SK-N-SH (cell line): ENCODE measurements at regions not wholly inside any gene's neighbourhood (a gene's known extent, or its start where the extent isn't known, plus 50 kb on each side); places are given as distances from the start of the nearest gene placed in this dataset.

ENCODE experiments used
- CTCF ChIP-seq: fragments of 200-600 bp; sonication (generic); IDR thresholded peaks from 2 replicates; pipeline ENCODE4 v1.6.1; 2017; ENCODE audit warnings: antibody characterized with exemption, mild to moderate bottlenecking, moderate library complexity
- EP300 ChIP-seq, 2 experiments: IDR thresholded peaks; 2 replicates each; pipeline versions ENCODE4 v1.4.0 to v1.6.1; 2012; ENCODE audit warnings: borderline replicate concordance in 1 of 2, low read depth in 1 of 2, low read length in 1 of 2
- NFIC ChIP-seq: IDR thresholded peaks from 2 replicates; pipeline ENCODE4 v1.4.0; 2012; ENCODE audit warnings: borderline replicate concordance
- POLR2AphosphoS5 ChIP-seq: IDR thresholded peaks from 2 replicates; pipeline ENCODE4 v1.6.1; 2012; ENCODE audit warnings: low read depth, low read length
- RAD21 ChIP-seq: IDR thresholded peaks from 2 replicates; pipeline ENCODE4 v1.6.1; 2012; ENCODE audit warnings: mild to moderate bottlenecking, low read length
- USF2 ChIP-seq: fragments of 150-350 bp; IDR thresholded peaks from 2 replicates; pipeline ENCODE4 v1.6.1; 2017; ENCODE audit warnings: antibody characterized with exemption, low read length, low read depth, borderline replicate concordance
- YY1 ChIP-seq: IDR thresholded peaks from 2 replicates; pipeline ENCODE4 v1.4.0; 2012; ENCODE audit warnings: low read depth, mild to moderate bottlenecking
- TF ChIP-seq, protein P1 (sequence below): IDR thresholded peaks from 2 replicates; pipeline ENCODE4; 2012

DNA sequence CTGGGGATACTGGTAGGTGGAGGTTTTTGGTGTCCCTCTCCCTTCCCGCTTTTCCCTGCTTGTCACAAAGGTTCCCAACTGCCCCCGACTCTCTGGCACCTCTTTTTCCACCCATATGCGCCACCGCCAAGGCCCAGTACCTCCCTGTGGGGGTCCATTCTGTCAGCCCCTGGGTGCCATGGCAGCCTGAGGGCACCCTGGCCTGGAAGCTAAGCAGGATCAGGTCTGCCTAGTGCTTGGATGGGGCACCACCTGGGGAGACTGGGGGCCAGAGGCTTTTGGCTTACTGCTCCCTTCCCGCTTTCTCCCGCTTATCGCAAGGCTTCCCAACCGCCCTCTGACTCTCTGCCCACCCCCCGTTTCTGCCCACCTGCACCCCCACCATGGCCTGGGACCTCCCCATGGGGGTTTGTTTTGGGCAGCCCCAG is 2286.4 kb downstream of the TP53TG3F start:
- TF ChIP-seq YY1 (no peak), POLR2AphosphoS5 (no peak), EP300 (IDR thresholded peaks at IDR 0.05; ENCODE audit: borderline replicate concordance in 1 of 2, low read depth in 1 of 2, low read length in 1 of 2) (no peak), CTCF (no peak), RAD21 (no peak), USF2 (no peak), NFIC (no peak)
- TF ChIP-seq, protein P1, sequence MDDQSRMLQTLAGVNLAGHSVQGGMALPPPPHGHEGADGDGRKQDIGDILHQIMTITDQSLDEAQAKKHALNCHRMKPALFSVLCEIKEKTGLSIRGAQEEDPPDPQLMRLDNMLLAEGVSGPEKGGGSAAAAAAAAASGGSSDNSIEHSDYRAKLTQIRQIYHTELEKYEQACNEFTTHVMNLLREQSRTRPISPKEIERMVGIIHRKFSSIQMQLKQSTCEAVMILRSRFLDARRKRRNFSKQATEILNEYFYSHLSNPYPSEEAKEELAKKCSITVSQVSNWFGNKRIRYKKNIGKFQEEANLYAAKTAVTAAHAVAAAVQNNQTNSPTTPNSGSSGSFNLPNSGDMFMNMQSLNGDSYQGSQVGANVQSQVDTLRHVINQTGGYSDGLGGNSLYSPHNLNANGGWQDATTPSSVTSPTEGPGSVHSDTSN: no peak
